Right atrium auricular region (tissue), 2 donors: ENCODE measurements at regions not wholly inside any gene's neighbourhood (a gene's known extent, or its start where the extent isn't known, plus 50 kb on each side); places are given as distances from the start of the nearest gene placed in this dataset.

ENCODE experiments used
- DNase-seq: peaks from one replicate; pipeline ENCODE4 v3.0.0-alpha.2; 2019; ENCODE audit warnings: low spot score
- H3K27ac ChIP-seq, 2 donors: fragments of 200-600 bp; sonication (generic); 1 replicate in 1 of 2; 2 replicates in 1 of 2; pipeline ENCODE4 v1.5.1; 2016 to 2019
- H3K27me3 ChIP-seq, 2 donors: fragments of 200-600 bp; sonication (generic); one replicate each; pipeline versions ENCODE4 v1.5.1 to v1.6.0; 2017 to 2019
- H3K36me3 ChIP-seq: fragments of 200-600 bp; sonication (generic); one replicate; pipeline ENCODE4 v1.5.1; 2016
- H3K4me1 ChIP-seq, 2 donors: fragments of 200-600 bp; sonication (generic); one replicate each; pipeline versions ENCODE4 v1.5.1 to v1.6.0; 2017 to 2019
- H3K4me3 ChIP-seq, 2 donors: fragments of 200-600 bp; sonication (generic); 1 replicate in 1 of 2; 2 replicates in 1 of 2; pipeline ENCODE4 v1.5.1; 2017 to 2019; ENCODE audit warnings: mild to moderate bottlenecking in 1 of 2, moderate library complexity in 1 of 2
- H3K9me3 ChIP-seq, 2 donors: fragments of 200-600 bp; sonication (generic); one replicate each; pipeline ENCODE4 v1.5.1; 2019
- CTCF ChIP-seq, 2 donors: fragments of 200-600 bp; sonication (generic); IDR thresholded peaks; one replicate each; pipeline ENCODE4 v1.5.1; 2019; ENCODE audit warnings: antibody characterized with exemption in 2 of 2

GRCh38 chr5:73288803-73289720, 116.1 kb downstream of the TMEM174 start:
- TF ChIP-seq CTCF (IDR thresholded peaks at IDR 0.05): no peak
- Histone ChIP-seq H3K9me3 (no peaks in the 10 kb centered on the region), H3K27ac (no peak overlapping the region), H3K36me3 (no peaks in the 10 kb centered on the region), H3K27me3 (peaks cover 0 to 7% of the 10 kb centered on the region in 2 donors), H3K4me3 (no peak overlapping the region), H3K4me1 (no peaks in the 10 kb centered on the region)
- DNase-seq: no peak

GRCh38 chr5:73286896-73287295, 113.9 kb downstream of the TMEM174 start:
- Histone ChIP-seq H3K36me3 (no peaks in the 10 kb centered on the region), H3K4me3 (no peak overlapping the region), H3K9me3 (no peaks in the 10 kb centered on the region), H3K27ac (no peak overlapping the region), H3K27me3 (peaks cover 0 to 4% of the 10 kb centered on the region in 2 donors), H3K4me1 (peaks cover 0 to under 1% of the 10 kb centered on the region in 2 donors)
- TF ChIP-seq CTCF (IDR thresholded peaks at IDR 0.05): no peak
- no peak for DNase-seq

- peaks cover 0 to 15% of the 10 kb centered on the region in 2 donors for H3K4me1 ChIP-seq
- H3K4me3 ChIP-seq: no peak overlapping the region
- H3K9me3 ChIP-seq: no peaks in the 10 kb centered on the region
- H3K27ac ChIP-seq: no peak overlapping the region
- no peak for DNase-seq
- no peak for TF ChIP-seq CTCF (IDR thresholded peaks at IDR 0.05)
- no peaks in the 10 kb centered on the region for H3K36me3 ChIP-seq
- H3K27me3 ChIP-seq: no peaks in the 10 kb centered on the region
These were observed 112.0 kb downstream of the TMEM174 start for GRCh38 chr5:73284985-73285384.

- Histone ChIP-seq H3K27me3 (no peaks in the 10 kb centered on the region), H3K4me3 (no peak overlapping the region), H3K4me1 (peaks cover 0 to 15% of the 10 kb centered on the region in 2 donors), H3K9me3 (no peaks in the 10 kb centered on the region), H3K36me3 (no peaks in the 10 kb centered on the region), H3K27ac (no peak overlapping the region)
- DNase-seq: no peak
- TF ChIP-seq CTCF (IDR thresholded peaks at IDR 0.05): no peak
These were observed 111.3 kb downstream of the TMEM174 start for GRCh38 chr5:73284220-73284795.

GRCh38 chr5:73282923-73283322, 109.9 kb downstream of the TMEM174 start:
- no peak for TF ChIP-seq CTCF (IDR thresholded peaks at IDR 0.05)
- H3K36me3 ChIP-seq: no peaks in the 10 kb centered on the region
- no peaks in the 10 kb centered on the region for H3K9me3 ChIP-seq
- no peak for DNase-seq
- peaks cover 0 to 15% of the 10 kb centered on the region in 2 donors for H3K4me1 ChIP-seq
- no peaks in the 10 kb centered on the region for H3K27me3 ChIP-seq
- H3K4me3 ChIP-seq: no peak overlapping the region
- H3K27ac ChIP-seq: no peak overlapping the region
